Mesothelial cell of epicardium (in vitro differentiated cells): ENCODE measurements at regions not wholly inside any gene's neighbourhood (a gene's known extent, or its start where the extent isn't known, plus 50 kb on each side); places are given as distances from the start of the nearest gene placed in this dataset.

ENCODE experiments used
- DNase-seq, 2 experiments: peaks; one replicate each; pipeline ENCODE4 v3.0.0; 2021; ENCODE audit warnings: low spot score in 2 of 2; ENCODE audit not compliant: unreplicated experiment in 2 of 2
- H3K27ac Mint-ChIP-seq: 2 replicates; pipeline ENCODE4 v1.8.0; 2021; ENCODE audit warnings: mixed read lengths
- H3K27me3 Mint-ChIP-seq: 2 replicates; pipeline ENCODE4 v1.8.0; 2021; ENCODE audit warnings: low read depth, mixed read lengths
- H3K36me3 Mint-ChIP-seq: 2 replicates; pipeline ENCODE4 v1.8.0; 2021; ENCODE audit warnings: mixed read lengths
- H3K4me1 Mint-ChIP-seq: 2 replicates; pipeline ENCODE4 v1.8.0; 2021; ENCODE audit warnings: mixed read lengths
- H3K4me3 Mint-ChIP-seq: 2 replicates; pipeline ENCODE4 v1.8.0; 2021; ENCODE audit warnings: mild to moderate bottlenecking, moderate library complexity, mixed read lengths
- H3K9me3 Mint-ChIP-seq: 2 replicates; pipeline ENCODE4 v1.8.0; 2021; ENCODE audit warnings: mixed read lengths
- CTCF ChIP-seq: fragments of 200-600 bp; sonication (generic); IDR thresholded peaks from one replicate; pipeline ENCODE4 v1.5.0; 2021; ENCODE audit warnings: antibody characterized with exemption; ENCODE audit not compliant: unreplicated experiment

GRCh38 chr5:72572236-72572765 is 65.1 kb upstream of the ZNF366 start:
- Mint-ChIP-seq H3K4me1 (no peaks in the 10 kb centered on the region), H3K9me3 (peaks cover 6% of the 10 kb centered on the region), H3K4me3 (no peak overlapping the region), H3K27me3 (no peaks in the 10 kb centered on the region), H3K36me3 (peaks cover 4% of the 10 kb centered on the region), H3K27ac (no peak overlapping the region)
- no peak for DNase-seq
- TF ChIP-seq CTCF, result no peak

GRCh38 chr5:72569408-72569944 is 62.3 kb upstream of the ZNF366 start:
- H3K27me3 Mint-ChIP-seq, result no peaks in the 10 kb centered on the region
- H3K4me3 Mint-ChIP-seq, result no peak overlapping the region
- DNase-seq, result no peak
- TF ChIP-seq CTCF, result no peak
- no peaks in the 10 kb centered on the region for H3K9me3 Mint-ChIP-seq
- no peaks in the 10 kb centered on the region for H3K4me1 Mint-ChIP-seq
- H3K36me3 Mint-ChIP-seq, result no peaks in the 10 kb centered on the region
- no peak overlapping the region for H3K27ac Mint-ChIP-seq

GRCh38 chr5:72566746-72567145 is 59.5 kb upstream of the ZNF366 start:
- no peak for TF ChIP-seq CTCF
- no peak for DNase-seq
- H3K9me3 Mint-ChIP-seq, result no peaks in the 10 kb centered on the region

GRCh38 chr5:72565513-72566289 is 58.5 kb upstream of the ZNF366 start:
- no peaks in the 10 kb centered on the region for H3K9me3 Mint-ChIP-seq
- H3K4me3 Mint-ChIP-seq, result no peak overlapping the region
- H3K27ac Mint-ChIP-seq, result no peak overlapping the region
- no peaks in the 10 kb centered on the region for H3K4me1 Mint-ChIP-seq
- no peak for TF ChIP-seq CTCF
- H3K36me3 Mint-ChIP-seq, result no peaks in the 10 kb centered on the region
- no peak for DNase-seq
- H3K27me3 Mint-ChIP-seq, result no peaks in the 10 kb centered on the region

More at GRCh38 chr5:72566746-72567145, 59.5 kb upstream of the ZNF366 start:
- H3K36me3 Mint-ChIP-seq, result no peaks in the 10 kb centered on the region
- H3K27ac Mint-ChIP-seq, result no peak overlapping the region
- no peak overlapping the region for H3K4me3 Mint-ChIP-seq
- no peaks in the 10 kb centered on the region for H3K4me1 Mint-ChIP-seq
- no peaks in the 10 kb centered on the region for H3K27me3 Mint-ChIP-seq

GRCh38 chr5:72562717-72563116 is 55.5 kb upstream of the ZNF366 start:
- H3K27ac Mint-ChIP-seq, result no peak overlapping the region
- peaks cover 4% of the 10 kb centered on the region for H3K4me1 Mint-ChIP-seq
- H3K4me3 Mint-ChIP-seq, result no peak overlapping the region
- no peaks in the 10 kb centered on the region for H3K36me3 Mint-ChIP-seq
- no peaks in the 10 kb centered on the region for H3K27me3 Mint-ChIP-seq
- H3K9me3 Mint-ChIP-seq, result no peaks in the 10 kb centered on the region
- DNase-seq, result no peak
- no peak for TF ChIP-seq CTCF
